ENCODE measurements at regions not wholly inside any gene's neighbourhood (a gene's known extent, or its start where the extent isn't known, plus 50 kb on each side); places are given as distances from the start of the nearest gene placed in this dataset.

GRCh38 chr2:118473241-118473640 is 374.2 kb downstream of the EN1 start:
- TF ChIP-seq CTCF (IDR thresholded peaks at IDR 0.05; ENCODE audit: low read length, missing control alignments), result no peak
- no peak overlapping the region for H3K4me3 ChIP-seq (replicated peaks; ENCODE audit: low read depth, low read length)
- DNase-seq (ENCODE audit: low read depth), result no peak

GRCh38 chr2:118470297-118470696 is 377.2 kb downstream of the EN1 start:
- TF ChIP-seq CTCF (IDR thresholded peaks at IDR 0.05; ENCODE audit: low read length, missing control alignments), result no peak
- DNase-seq (ENCODE audit: low read depth), result no peak

GRCh38 chr2:118469103-118469502 is 378.3 kb downstream of the EN1 start:
- no peak for TF ChIP-seq CTCF (IDR thresholded peaks at IDR 0.05; ENCODE audit: low read length, missing control alignments)
- no peak for DNase-seq (ENCODE audit: low read depth)
- H3K4me3 ChIP-seq (replicated peaks; ENCODE audit: low read depth, low read length), result no peak overlapping the region

More at GRCh38 chr2:118470297-118470696, 377.2 kb downstream of the EN1 start:
- H3K4me3 ChIP-seq (replicated peaks; ENCODE audit: low read depth, low read length), result no peak overlapping the region

GRCh38 chr2:118464546-118465265 is 376.4 kb downstream of the INSIG2 start:
- H3K4me3 ChIP-seq (replicated peaks; ENCODE audit: low read depth, low read length), result no peak overlapping the region
- no peak for TF ChIP-seq CTCF (IDR thresholded peaks at IDR 0.05; ENCODE audit: low read length, missing control alignments)
- no peak for DNase-seq (ENCODE audit: low read depth)

GRCh38 chr2:118464046-118464445 is 375.8 kb downstream of the INSIG2 start:
- no peak overlapping the region for H3K4me3 ChIP-seq (replicated peaks; ENCODE audit: low read depth, low read length)
- DNase-seq (ENCODE audit: low read depth), result no peak
- TF ChIP-seq CTCF (IDR thresholded peaks at IDR 0.05; ENCODE audit: low read length, missing control alignments), result no peak

GRCh38 chr2:118460425-118460824 is 372.2 kb downstream of the INSIG2 start:
- no peak overlapping the region for H3K4me3 ChIP-seq (replicated peaks; ENCODE audit: low read depth, low read length)
- DNase-seq (ENCODE audit: low read depth), result no peak
- TF ChIP-seq CTCF (IDR thresholded peaks at IDR 0.05; ENCODE audit: low read length, missing control alignments), result no peak

- DNase-seq (ENCODE audit: low read depth), result no peak
- TF ChIP-seq CTCF (IDR thresholded peaks at IDR 0.05; ENCODE audit: low read length, missing control alignments), result no peak
- H3K4me3 ChIP-seq (replicated peaks; ENCODE audit: low read depth, low read length), result no peak overlapping the region
These were observed 371.2 kb downstream of the INSIG2 start for GRCh38 chr2:118459426-118459825.

Data from fibroblast of pulmonary artery (primary cell).